ENCODE measurements at regions not wholly inside any gene's neighbourhood (a gene's known extent, or its start where the extent isn't known, plus 50 kb on each side); places are given as distances from the start of the nearest gene placed in this dataset.

GRCh38 chr5:165420493-165420892 is 1915.1 kb downstream of the MAT2B start:
- intact Hi-C loops (cut with micrococcal nuclease) = no loop called here
- H3K9ac ChIP-seq (ENCODE audit: insufficient read depth, low read length, poor library complexity, severe bottlenecking) = no peak overlapping the region
- H4K20me1 ChIP-seq (ENCODE audit: insufficient read depth, low read length) = no peaks in the 10 kb centered on the region
- Mint-ChIP-seq H3K9me3 (peaks cover 7 to 23% (median 13%) of the 10 kb centered on the region in 7 donors), H3K27me3 (ENCODE audit: low read depth in 3 of 3) (no peaks in the 10 kb centered on the region), H3K36me3 (no peaks in the 10 kb centered on the region), H3K4me1 (no peaks in the 10 kb centered on the region), H3K4me3 (no peak overlapping the region), H3K27ac (no peak overlapping the region)
- TF ChIP-seq CTCF (IDR thresholded peaks at IDR 0.05) = no peak
- no peaks in the 10 kb centered on the region for H3K4me1 ChIP-seq (ENCODE audit: control insufficient read depth in 1 of 2, insufficient read depth in 2 of 2, low read length in 2 of 2)
- no peaks in the 10 kb centered on the region for H3K36me3 ChIP-seq (replicated peaks in 1 of 2; ENCODE audit: control insufficient read depth in 1 of 2, insufficient read depth in 2 of 2, low read length in 2 of 2)
- peaks cover 0 to 4% of the 10 kb centered on the region in 2 donors for H3K9me3 ChIP-seq (replicated peaks in 1 of 2; ENCODE audit: control insufficient read depth in 1 of 2, insufficient read depth in 1 of 2, low read length in 2 of 2)
- no peaks in the 10 kb centered on the region for H3K79me2 ChIP-seq (ENCODE audit: insufficient read depth, low read length)
- no peak overlapping the region for H3K4me3 ChIP-seq (replicated peaks in 1 of 3; ENCODE audit: low read depth in 2 of 3, low read length in 3 of 3)
- WGBS (ENCODE audit: insufficient coverage) = 100% methylated on average over 2 of the region's 4 CpGs
- no peak overlapping the region for H3K27ac ChIP-seq (ENCODE audit: low read depth in 1 of 2, low read length in 2 of 2)
- no peak overlapping the region for H2AFZ ChIP-seq (ENCODE audit: insufficient read depth, low read depth, low read length, poor library complexity, severe bottlenecking)
- no peaks in the 10 kb centered on the region for H3K27me3 ChIP-seq (ENCODE audit: control insufficient read depth in 2 of 2, insufficient read depth in 2 of 2, low read length in 2 of 2)
- H3K4me2 ChIP-seq (replicated peaks; ENCODE audit: extremely low read depth, low read length, poor library complexity, severe bottlenecking) = no peak overlapping the region
- no peak for DNase-seq

- no peak overlapping the region for H3K4me2 ChIP-seq (replicated peaks; ENCODE audit: extremely low read depth, low read length, poor library complexity, severe bottlenecking)
- H3K4me3 Mint-ChIP-seq = no peak overlapping the region
- H3K27me3 Mint-ChIP-seq (ENCODE audit: low read depth in 3 of 3) = no peaks in the 10 kb centered on the region
- H3K4me1 ChIP-seq (ENCODE audit: control insufficient read depth in 1 of 2, insufficient read depth in 2 of 2, low read length in 2 of 2) = no peaks in the 10 kb centered on the region
- H3K36me3 ChIP-seq (replicated peaks in 1 of 2; ENCODE audit: control insufficient read depth in 1 of 2, insufficient read depth in 2 of 2, low read length in 2 of 2) = no peaks in the 10 kb centered on the region
- intact Hi-C loops (cut with micrococcal nuclease) = no loop called here
- no peaks in the 10 kb centered on the region for H3K36me3 Mint-ChIP-seq
- H3K27me3 ChIP-seq (ENCODE audit: control insufficient read depth in 2 of 2, insufficient read depth in 2 of 2, low read length in 2 of 2) = no peaks in the 10 kb centered on the region
- no peak for TF ChIP-seq CTCF (IDR thresholded peaks at IDR 0.05)
- no peaks in the 10 kb centered on the region for H4K20me1 ChIP-seq (ENCODE audit: insufficient read depth, low read length)
- 100% methylated on average over 3 of the region's 10 CpGs for WGBS (ENCODE audit: insufficient coverage)
- no peak overlapping the region for H2AFZ ChIP-seq (ENCODE audit: insufficient read depth, low read depth, low read length, poor library complexity, severe bottlenecking)
- H3K4me3 ChIP-seq (replicated peaks in 1 of 3; ENCODE audit: low read depth in 2 of 3, low read length in 3 of 3) = no peak overlapping the region
- H3K27ac ChIP-seq (ENCODE audit: low read depth in 1 of 2, low read length in 2 of 2) = no peak overlapping the region
- H3K9me3 ChIP-seq (replicated peaks in 1 of 2; ENCODE audit: control insufficient read depth in 1 of 2, insufficient read depth in 1 of 2, low read length in 2 of 2) = peaks cover 7 to 16% of the 10 kb centered on the region in 2 donors
- no peaks in the 10 kb centered on the region for H3K79me2 ChIP-seq (ENCODE audit: insufficient read depth, low read length)
- H3K9ac ChIP-seq (ENCODE audit: insufficient read depth, low read length, poor library complexity, severe bottlenecking) = no peak overlapping the region
- H3K4me1 Mint-ChIP-seq = no peaks in the 10 kb centered on the region
- no peak overlapping the region for H3K27ac Mint-ChIP-seq
- peaks cover 7 to 20% (median 12%) of the 10 kb centered on the region in 7 donors for H3K9me3 Mint-ChIP-seq
- no peak for DNase-seq
Measured at GRCh38 chr5:165423697-165424299, 1918.4 kb downstream of the MAT2B start.

Measured in CD14-positive monocyte (primary cell).